ENCODE measurements at regions not wholly inside any gene's neighbourhood (a gene's known extent, or its start where the extent isn't known, plus 50 kb on each side); places are given as distances from the start of the nearest gene placed in this dataset.

- TF ChIP-seq, protein P1, sequence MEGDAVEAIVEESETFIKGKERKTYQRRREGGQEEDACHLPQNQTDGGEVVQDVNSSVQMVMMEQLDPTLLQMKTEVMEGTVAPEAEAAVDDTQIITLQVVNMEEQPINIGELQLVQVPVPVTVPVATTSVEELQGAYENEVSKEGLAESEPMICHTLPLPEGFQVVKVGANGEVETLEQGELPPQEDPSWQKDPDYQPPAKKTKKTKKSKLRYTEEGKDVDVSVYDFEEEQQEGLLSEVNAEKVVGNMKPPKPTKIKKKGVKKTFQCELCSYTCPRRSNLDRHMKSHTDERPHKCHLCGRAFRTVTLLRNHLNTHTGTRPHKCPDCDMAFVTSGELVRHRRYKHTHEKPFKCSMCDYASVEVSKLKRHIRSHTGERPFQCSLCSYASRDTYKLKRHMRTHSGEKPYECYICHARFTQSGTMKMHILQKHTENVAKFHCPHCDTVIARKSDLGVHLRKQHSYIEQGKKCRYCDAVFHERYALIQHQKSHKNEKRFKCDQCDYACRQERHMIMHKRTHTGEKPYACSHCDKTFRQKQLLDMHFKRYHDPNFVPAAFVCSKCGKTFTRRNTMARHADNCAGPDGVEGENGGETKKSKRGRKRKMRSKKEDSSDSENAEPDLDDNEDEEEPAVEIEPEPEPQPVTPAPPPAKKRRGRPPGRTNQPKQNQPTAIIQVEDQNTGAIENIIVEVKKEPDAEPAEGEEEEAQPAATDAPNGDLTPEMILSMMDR (IDR thresholded peaks at IDR 0.05), result no peak
- TF ChIP-seq ZFX (IDR thresholded peaks at IDR 0.05; ENCODE audit: borderline replicate concordance), result no peak
These were observed 386.3 kb upstream of the MEIS1 start for GRCh38 chr2:66048667-66049066.
